Ishikawa (cell line): ENCODE measurements at regions not wholly inside any gene's neighbourhood (a gene's known extent, or its start where the extent isn't known, plus 50 kb on each side); places are given as distances from the start of the nearest gene placed in this dataset.

Experiments
- CEBPB ChIP-seq: IDR thresholded peaks from 2 replicates; pipeline ENCODE4 v1.6.1; 2012
- CREB1 ChIP-seq: IDR thresholded peaks from 2 replicates; pipeline ENCODE4 v1.6.1; 2012; ENCODE audit warnings: low read depth
- EP300 ChIP-seq: IDR thresholded peaks from 2 replicates; pipeline ENCODE4 v1.6.1; 2012; ENCODE audit warnings: borderline replicate concordance
- REST ChIP-seq: IDR thresholded peaks from 2 replicates; pipeline ENCODE4 v1.6.1; 2012; ENCODE audit warnings: low read depth, mild to moderate bottlenecking
- TAF1 ChIP-seq: IDR thresholded peaks from 2 replicates; pipeline ENCODE4 v1.6.1; 2012; ENCODE audit warnings: low read depth, mild to moderate bottlenecking
- ZBTB7A ChIP-seq: IDR thresholded peaks from 2 replicates; pipeline ENCODE4 v1.6.1; 2012; ENCODE audit warnings: low read depth

GRCh38 chr15:61769557-61769956 is 290.7 kb downstream of the VPS13C start:
- TF ChIP-seq EP300: no peak
- TF ChIP-seq ZBTB7A: no peak
- TF ChIP-seq REST: no peak
- TF ChIP-seq TAF1: no peak
- no peak for TF ChIP-seq CEBPB
- TF ChIP-seq CREB1: no peak
